PC-3 (cell line): ENCODE measurements at regions not wholly inside any gene's neighbourhood (a gene's known extent, or its start where the extent isn't known, plus 50 kb on each side); places are given as distances from the start of the nearest gene placed in this dataset.

Source experiments
- CTCF ChIP-seq: fragments of 300-600 bp; sonication (generic); conservative IDR thresholded peaks from 2 replicates; pipeline ENCODE4 v1.5.1; 2017; ENCODE audit warnings: antibody characterized with exemption, low read depth, mild to moderate bottlenecking, low read length
- EZH2 ChIP-seq: fragments of 300-600 bp; sonication (generic); IDR thresholded peaks from one replicate; pipeline ENCODE4 v1.6.1; 2017; ENCODE audit warnings: antibody characterized with exemption, mild to moderate bottlenecking, low read length; ENCODE audit not compliant: unreplicated experiment
- EZH2phosphoT487 ChIP-seq: fragments of 300-600 bp; sonication (generic); IDR thresholded peaks from 2 replicates; pipeline ENCODE4 v1.6.1; 2018; ENCODE audit warnings: mild to moderate bottlenecking, antibody characterized with exemption, low read length, borderline replicate concordance

- no peak for TF ChIP-seq CTCF
- no peak for TF ChIP-seq EZH2
- TF ChIP-seq EZH2phosphoT487: no peak
These were observed 462.3 kb downstream of the MEIS1 start for GRCh38 chr2:66897181-66897580.
